PC-9 (cell line): ENCODE measurements at regions not wholly inside any gene's neighbourhood (a gene's known extent, or its start where the extent isn't known, plus 50 kb on each side); places are given as distances from the start of the nearest gene placed in this dataset.

Experiments used
- CTCF ChIP-seq: fragments of 200-600 bp; sonication (generic); conservative IDR thresholded peaks from 2 replicates; pipeline ENCODE4 v1.6.1; 2017; ENCODE audit warnings: mixed run types, antibody characterized with exemption, mild to moderate bottlenecking, moderate library complexity
- EZH2 ChIP-seq: fragments of 200-600 bp; sonication (generic); IDR thresholded peaks from 2 replicates; pipeline ENCODE4 v1.8.0; 2017; ENCODE audit warnings: antibody characterized with exemption, low read depth

DNA sequence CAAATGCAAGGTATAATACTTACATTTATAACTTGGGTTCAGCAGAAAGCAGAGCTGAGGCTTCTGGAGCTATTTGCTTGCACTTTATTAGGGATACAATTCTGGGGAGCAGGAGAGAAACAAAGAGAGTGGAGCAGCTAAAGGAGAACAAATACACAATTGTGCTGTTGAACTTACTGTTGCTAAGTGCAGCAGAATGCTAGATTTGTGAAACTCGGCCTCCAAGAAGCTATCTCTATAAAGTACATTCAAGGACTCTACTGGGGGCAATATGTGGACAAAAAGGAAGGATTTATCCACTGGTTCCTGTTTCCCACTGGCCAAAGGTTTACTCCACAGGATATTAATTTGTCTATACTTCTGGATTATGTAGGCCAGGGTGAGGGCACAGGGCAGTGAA lies 86.8 kb downstream of the PPP1R2C start:
- TF ChIP-seq CTCF = no peak
- no peak for TF ChIP-seq EZH2
